ENCODE measurements at regions not wholly inside any gene's neighbourhood (a gene's known extent, or its start where the extent isn't known, plus 50 kb on each side); places are given as distances from the start of the nearest gene placed in this dataset.

DNA sequence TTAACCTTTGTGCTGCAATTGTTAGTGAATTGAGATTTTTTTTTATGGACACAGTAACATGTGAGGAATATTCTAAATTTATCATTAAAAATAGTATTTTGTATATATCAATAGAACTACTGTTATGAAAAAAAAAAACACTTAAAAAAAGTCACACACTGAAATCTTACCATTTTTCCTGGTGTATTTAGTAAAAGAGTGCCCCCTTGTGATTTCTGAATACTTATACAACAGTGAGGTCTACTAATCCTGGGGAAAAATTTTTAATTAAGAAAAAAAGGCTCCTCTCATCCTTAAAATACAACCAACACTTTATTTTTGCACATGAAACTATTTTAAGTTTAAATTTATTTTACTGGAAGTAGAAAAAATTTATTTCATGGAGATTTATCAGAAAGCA lies 56.4 kb upstream of the SPOCK3 start:
- FAIRE-seq = peak; percentile 86

DNA sequence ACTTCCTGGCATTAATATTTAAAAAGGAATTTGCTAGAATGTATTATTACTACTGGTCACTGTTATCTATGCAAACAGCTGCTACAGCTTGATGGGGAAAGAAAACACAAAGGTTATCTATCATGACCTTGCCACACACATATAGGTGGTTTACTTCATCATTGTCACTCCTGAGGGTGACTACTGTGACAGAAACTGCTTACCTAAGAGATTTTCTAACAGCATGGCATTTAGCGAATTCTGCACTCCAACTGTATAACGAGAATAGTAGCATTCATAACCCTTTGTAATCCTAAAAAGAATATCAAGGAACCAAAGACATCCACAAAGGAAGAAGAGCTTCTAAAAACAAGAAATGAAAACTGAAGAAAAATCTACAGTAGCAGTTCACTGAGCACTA lies 74.6 kb upstream of the SPOCK3 start:
- no peak for FAIRE-seq

DNA sequence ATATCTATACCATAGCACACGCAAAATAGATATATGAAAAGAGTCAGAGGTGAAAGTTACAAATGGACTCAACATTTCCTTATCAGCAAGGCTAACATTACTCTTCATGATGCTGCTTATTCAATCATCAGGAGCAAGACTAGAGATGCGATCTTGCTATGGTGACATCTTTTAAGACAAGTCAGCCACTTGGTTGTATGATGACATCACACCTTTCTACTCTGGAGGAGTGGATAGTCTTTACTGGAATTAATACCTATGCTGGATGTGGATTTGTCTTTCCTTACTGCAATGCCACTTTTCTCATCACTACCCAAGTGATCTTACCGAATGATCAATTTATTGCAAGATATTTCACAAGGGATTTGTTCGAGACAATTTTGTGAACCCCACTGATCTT lies 87.0 kb upstream of the SPOCK3 start:
- no peak for FAIRE-seq

DNA sequence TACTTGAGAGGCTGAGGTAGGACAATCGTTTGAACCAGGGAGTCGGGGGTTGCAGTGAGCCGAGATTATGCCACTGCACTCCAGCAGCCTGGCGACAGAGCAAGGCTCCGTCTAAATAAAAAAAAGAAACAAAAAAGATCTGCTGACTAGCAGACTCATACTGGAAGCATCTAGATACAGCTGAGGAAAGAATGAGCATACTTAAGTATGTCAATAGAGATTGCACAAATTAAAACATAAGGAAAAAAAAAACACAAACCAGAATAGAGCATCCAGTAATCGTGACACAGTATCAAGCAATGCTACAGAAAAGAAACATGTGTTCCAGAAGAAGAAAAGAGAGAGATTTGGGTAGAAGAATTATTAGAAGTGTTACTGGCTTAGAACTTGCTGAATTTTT lies 105.5 kb upstream of the SPOCK3 start:
- no peak for FAIRE-seq

DNA sequence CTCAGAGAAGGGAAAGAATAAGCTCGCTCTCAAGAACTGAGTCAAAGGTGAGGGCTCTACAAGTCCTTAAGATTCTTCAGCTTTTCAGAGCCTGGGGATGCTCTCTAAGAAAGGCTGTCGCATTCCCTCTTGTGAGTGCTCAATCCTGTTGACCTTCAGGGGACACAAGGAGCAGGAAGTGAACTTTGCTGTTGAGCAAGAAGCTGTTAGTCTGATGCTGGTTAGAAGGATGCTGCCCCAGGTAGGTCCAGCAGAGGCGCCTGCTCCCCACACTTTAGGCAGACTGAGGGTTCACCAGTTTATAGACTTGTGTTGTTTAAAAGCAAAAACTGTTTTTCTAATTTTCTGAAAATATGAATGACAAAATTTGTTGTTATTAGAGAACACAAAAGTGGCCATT lies 125.4 kb upstream of the SPOCK3 start:
- FAIRE-seq = no peak

DNA sequence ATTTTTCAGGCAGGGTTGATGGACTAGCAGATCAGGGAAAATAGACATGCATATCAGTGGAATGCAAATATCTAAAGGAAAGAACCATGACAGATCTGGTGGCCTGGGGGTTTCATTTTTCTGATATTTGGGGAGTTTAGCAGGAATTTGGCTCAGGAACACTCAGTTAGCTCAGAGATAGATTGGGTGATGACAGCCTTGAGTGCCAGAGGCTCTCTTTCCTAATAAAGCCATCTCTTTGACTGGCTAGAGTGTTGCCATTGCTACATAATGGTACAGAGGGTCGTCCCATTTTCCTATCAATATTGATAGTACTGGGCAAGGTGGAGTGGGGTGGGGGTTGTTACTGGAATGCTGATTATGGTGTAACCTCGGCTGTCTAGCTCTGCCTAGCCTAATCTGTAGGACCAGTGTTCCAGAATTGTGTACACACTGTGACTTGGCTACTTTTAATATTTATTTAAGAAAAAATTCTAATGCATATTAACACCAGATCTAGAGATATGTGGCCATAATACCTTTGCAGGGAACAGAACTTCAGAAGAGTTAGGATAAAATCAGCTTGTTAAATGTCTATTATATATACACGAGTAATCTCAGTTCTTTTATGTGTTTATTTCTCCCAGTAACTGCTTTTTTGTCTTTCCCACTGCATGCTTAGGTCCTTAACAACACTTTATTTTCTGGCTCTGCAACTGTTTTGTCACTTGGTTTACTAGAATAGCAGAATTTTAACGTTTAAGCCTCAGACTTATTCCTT lies 145.0 kb upstream of the SPOCK3 start:
- no peak for FAIRE-seq

DNA sequence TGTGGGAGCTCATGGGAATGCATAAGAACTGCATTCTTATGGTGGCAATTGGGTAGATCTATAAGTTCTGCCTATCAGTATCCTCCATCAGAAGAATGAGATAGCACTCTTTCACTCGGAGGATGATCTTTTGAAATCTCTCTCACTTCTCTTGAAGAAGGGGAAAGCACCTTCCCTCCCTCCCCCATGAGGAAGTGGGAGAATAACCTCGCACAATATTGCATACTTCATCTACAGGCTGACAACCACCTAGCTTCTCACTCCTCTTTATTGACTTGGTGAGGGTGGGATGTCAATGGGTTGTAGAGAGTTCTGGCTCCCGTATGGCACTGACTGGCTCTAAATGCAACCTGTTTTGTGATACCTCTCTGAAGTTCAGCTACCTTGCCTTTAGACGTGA lies 146.7 kb upstream of the SPOCK3 start:
- FAIRE-seq = no peak

DNA sequence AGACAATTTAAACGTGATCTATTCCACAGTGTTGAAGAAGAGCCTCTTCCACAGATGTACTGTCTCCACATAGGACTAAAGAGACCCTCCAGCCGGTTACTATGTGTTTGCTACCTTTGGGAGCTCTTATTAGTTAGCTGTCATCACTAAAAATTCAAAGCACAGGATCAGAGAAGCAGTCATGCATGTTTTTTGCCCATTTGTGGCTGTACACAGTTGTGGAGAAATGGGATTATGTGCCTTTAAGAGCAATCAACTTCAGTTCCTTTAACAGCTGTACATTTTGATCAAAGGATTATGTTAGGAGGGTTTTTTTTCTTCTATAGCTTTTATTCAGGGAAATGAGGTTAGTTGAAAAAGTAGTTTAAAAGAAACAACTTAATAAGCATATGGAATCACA lies 149.0 kb upstream of the SPOCK3 start:
- FAIRE-seq = no peak

DNA sequence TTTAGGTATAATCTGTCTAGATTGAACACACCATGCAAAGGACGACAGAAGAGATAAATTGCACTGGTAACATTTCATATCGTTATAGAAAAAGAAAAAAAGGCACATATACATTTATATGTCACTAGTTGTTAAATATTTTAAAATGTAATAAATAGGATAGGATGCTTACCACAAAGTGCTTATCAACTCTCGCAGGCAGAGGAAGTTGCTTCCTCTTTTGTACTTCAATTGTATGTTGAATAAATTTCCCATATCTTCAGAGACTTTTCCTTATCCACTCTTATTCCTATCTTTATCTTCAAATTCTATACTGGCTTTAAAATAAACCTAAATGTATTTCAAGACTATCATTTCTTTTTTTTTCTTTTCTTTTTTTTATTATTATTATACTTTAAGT lies 163.3 kb upstream of the SPOCK3 start:
- FAIRE-seq = no peak

DNA sequence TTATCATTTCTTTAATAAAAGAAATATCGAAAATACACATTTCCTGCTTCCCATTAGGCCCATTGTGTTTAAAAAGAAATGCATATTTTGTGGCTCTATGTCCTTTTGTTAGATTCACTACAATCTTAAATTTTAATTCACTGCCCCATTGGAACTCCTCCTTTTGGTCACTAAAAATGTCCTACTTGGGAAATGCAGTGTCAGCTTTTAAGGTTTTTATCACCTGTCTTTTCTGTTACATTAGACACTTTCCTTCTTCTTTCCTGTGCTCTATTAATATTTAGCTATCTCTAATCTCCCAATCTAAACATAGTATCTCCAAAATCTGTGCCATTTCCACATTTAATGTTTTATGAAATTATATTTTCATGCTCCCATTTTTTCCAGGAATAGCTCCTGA lies 164.9 kb upstream of the SPOCK3 start:
- FAIRE-seq = no peak

DNA sequence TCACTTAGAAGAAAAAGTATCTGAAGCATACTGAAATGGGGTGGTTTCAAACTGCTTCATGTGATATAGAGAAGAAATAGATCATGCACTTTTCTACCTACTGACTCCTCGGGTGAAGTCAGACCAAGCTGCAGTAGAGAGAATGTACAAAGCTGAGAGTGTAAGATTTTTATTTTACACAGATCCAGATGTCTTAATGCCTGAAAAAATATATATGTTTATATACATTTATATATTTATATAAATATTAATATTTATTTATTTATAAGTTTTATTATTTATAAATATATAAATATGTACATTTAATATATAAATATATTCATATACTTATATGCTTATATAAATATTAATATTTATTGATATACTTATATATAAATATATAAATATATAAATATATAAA lies 171.9 kb upstream of the SPOCK3 start:
- FAIRE-seq = no peak

DNA sequence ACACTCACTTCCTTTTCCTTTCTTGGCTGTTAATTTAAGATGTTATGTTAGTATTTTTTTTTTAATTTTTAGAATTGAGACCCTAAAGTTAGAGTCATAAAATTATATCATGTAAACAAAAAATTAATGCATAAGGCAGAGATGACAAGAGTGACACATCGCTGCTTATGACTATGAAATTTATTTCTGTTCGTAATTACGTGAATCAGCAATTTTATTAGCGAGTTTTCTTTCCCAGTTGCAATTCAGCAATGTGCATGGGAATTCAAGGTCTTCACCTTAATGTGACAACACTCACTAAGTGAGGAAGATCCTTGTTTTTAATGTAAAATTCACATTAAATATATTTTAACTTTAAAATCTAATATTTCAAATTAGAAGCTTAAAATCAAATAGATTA lies 181.2 kb upstream of the SPOCK3 start:
- no peak for FAIRE-seq

DNA sequence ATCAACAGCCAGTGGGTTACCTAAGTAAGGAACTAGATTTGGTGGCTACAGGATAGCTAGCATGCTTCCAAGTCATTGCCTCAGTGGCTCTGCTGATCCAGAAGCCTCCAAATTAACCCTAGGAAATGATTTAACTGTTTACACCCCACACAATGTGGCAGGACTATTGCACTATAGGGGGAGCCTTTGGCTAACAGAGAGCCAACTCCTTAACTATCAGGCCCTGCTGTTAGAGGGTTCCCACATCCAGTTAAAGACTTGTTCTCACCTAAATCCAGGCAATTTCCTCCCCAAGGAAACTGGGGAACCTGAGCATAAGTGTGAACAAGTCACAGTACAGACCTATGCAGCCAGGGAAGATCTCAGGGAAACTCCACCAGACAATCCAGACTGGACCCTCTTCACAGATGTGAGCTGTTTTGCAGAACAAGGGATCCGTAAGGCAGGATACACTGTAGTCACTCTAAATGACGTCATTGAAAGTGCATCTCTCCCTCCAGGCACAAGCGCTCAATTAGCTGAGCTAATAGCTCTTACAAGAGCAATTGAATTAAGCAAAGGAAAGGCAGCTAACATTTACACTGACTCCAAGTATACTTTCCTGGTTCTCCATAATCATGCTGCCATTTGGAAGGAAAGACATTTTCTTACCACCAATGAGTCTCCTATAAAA lies 185.3 kb upstream of the SPOCK3 start:
- no peak for FAIRE-seq

DNA sequence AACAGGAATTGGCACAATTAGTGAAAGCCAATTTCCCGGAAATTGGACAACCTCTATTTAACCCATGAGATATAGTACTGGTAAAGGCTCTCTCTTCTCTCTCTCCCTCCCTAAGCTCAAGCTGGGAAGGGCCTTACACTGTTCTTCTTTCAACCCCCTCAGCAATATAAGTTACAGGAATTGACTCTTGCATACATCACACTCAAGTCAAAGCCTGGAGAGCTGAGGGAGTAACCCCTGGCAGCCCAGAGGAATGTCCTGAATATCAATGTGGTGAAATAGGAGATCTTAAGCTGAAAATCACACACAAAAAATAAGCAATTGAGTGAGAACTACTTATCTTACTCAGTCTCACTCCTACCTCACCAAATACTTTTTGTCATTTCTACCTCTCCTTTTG lies 186.9 kb upstream of the SPOCK3 start:
- FAIRE-seq = no peak

DNA sequence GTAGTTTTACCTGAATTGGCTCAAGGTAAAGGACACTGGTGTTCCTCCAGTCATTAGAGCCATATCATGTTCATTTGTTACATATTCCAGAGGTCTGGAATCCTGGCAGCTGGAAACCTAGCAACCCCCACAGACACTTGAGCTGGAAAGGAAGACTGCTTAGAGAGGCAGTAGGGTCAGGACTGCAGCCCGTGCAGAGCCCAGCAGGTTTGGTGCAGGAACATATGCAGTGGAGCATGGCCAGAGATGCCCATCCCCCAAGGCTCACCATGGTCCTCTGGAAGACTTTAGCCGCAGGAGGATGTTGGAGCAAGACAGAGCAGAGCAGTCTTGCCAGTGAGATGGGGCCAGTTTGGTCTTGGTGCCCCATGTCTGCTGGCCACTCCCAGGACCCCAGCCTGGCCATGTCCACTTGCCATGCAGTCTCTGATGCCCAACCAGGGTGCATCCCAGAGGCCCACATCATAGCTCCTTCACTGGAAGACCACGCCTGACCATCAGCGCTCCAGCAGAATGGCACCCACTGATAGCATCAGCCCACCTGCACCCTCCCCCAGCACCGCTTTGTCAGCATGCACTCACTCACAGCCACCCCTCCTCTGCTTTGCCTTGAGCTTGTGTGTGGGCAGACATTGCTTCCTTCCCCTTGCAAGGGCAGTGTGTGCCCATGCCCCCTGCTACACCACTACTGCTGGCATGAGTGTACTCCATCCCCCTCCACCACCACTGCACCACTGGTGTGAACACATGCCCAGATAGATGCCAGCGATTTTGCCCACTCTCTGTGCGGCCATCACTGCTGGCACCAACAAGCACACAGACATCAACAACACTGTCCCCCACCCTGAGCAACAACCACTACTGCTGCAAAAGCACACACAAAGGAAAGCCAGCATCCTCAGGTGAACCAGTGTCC lies 190.3 kb upstream of the SPOCK3 start:
- no peak for FAIRE-seq

DNA sequence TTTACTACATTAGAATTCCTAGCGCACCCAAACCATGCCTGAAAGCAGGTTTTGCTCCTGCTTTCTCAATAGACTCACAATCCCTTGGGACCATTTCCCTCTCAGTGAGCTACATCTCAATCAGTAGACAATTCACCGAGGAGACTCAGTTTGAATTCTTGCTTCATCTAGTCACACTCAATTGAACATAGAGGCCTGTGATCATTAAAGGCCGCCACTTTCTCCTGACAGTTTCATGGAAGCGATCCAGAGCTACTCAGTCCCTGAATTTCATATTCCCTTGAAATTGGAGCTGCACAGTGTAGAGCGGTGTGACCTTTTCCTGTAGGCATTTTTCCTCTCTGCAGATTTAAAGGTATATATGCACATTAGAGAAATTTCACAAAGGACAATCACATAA lies 193.9 kb upstream of the SPOCK3 start:
- no peak for FAIRE-seq

DNA sequence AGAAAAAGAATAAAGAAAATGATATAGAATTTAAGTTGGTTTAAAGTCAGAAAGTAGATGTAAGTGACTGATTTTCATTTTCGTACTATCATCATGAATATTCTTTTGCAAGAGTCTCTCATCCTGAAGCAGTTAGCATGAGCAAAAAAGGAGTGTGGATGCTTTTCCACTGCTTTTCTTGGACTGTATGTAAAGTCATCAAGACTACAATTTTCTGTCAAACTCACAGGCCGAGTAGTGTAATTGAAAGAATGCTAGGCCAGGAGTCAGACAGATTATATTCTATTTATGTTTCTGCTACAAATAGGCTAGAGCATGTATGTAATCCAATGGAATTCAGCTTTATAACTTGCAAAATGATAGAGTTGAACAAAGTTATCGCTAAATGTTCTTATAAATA lies 197.1 kb upstream of the SPOCK3 start:
- no peak for FAIRE-seq

DNA sequence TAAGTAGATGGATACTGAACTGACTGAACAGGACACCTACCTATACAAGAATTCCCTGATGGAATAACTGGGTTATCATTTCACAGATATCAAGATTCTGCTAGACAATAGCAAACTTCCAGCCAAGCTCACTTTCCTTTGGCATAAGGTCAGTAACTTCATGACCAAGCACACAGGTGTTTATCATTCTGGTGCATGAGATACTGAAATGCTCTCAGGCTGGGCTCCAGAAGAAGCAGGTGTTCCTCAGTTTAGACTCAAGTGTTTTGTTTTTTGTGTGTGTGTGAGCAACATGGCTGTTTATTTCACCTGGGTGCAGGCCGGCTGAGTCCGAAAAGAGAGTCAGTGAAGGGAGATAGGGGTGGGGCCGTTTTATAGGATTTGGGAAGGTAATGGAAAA lies 201.5 kb upstream of the SPOCK3 start:
- no peak for FAIRE-seq

DNA sequence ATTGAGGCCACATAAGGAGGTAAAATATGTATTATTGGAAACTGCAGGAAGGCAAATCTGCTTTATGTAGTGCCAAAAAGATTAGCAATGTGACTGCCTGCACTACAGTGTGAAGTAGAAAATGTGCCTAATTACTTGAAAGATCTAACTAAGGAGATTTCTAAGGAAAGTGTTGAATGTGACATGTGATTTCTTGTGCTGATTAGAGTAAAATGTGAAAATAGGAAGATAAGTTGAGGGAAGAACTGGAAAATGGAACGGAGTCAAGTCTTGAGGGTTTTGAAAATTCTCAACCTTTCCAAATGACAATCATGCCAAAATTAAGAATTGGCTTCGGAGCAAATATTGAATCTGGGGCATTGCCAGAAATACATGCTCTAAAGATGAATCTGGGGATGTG lies 209.5 kb upstream of the SPOCK3 start:
- no peak for FAIRE-seq

DNA sequence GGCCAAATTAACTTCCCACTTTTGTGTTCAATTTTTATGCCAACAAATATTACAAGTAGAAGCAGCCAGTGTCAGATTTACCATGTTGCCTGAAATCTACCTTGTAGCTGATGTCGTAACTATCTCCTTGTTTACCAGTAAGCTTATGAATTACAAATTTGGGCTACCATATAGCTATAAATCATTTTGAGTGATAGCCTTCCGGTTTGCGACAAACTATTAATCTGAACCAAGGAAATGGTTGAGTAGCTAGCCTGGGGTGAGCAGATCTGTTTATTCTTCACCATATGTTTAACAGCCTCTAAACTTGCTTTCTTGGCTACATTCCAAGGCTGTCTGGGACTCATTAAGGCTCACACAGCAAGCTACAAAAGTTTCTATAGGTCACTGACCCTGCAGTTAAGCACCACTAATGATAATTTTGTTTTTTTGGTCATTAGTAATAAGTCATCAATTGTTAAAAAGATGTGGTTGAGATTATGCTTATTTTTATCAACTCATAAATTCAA lies 218.7 kb upstream of the SPOCK3 start:
- FAIRE-seq = no peak

DNA sequence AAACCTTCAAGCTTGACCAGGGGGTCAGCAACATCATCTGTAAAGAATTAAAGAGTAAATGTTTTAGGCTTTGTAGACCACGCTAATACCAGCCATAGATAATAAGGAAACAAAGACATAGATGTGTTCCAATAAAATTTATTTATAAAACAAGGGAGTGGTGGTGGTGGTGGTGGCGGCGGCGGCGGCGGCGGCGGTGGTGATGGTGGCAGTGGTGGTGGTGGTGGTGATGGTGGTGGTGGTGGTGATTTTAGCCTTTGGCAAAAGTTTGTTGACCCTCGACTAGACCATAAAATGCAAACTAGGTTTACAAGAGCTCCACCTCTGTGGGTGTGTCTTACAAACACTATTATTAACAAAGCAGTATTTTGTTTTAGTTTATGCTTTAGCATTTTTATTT lies 222.3 kb upstream of the SPOCK3 start:
- FAIRE-seq = no peak

DNA sequence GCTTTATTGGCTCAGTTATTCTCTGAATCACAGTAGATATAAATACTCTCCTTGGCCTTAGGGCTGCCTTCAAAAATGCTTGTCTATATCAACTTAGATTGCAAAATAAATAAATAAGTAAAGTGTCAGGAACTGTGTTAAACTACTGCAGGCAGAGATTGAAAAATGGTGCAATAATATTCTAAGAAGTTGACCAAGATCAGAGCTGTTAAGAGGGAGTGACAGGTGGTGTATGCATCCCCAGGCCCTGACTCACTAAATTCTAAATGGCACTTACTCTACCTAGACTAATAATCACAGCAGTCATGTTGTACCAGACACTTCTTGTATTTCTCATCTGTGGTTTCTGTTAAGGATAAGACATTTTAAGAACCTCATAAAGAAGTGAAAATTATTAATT lies 235.1 kb upstream of the SPOCK3 start:
- no peak for FAIRE-seq

DNA sequence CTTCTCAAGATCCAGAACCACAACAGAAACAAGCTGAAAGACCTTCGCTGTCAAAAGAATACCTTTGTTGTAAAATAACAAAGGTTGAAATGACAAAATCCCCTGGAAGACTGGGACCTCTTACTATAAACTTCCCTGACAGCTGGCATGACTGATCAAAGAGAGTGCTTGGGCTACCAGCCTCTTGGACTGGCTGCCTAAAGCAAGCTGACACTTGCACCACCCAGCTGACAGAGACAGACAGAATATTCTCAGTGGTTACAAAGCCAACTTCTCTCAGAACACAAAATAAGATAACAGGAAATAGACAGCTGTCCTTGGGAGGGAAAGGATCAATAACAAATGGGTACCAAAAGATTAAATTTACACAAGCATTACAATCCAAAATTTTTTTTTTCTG lies 241.7 kb upstream of the SPOCK3 start:
- FAIRE-seq = no peak

DNA sequence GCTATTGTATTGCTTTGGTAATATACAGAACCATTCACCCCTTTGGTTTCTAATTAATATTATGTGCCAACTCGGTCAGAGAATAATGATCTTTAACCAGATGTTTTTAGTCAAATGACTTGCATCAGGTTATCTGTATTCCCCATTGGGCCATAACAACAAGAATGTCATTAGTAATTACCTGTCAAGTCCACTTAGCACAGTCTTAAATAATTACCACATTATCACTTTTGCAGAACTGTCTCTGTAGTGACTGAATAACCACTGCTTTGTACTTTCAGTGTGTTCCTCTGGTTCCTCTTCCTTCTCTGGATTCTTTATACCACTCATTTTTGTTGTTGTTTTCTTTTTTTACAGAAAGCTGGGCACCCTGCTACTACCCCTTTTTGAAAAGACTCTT lies 257.7 kb upstream of the SPOCK3 start:
- FAIRE-seq = no peak

Data from endometrium (tissue), 2 donors.